Vagina (tissue), 2 donors: ENCODE measurements at regions not wholly inside any gene's neighbourhood (a gene's known extent, or its start where the extent isn't known, plus 50 kb on each side); places are given as distances from the start of the nearest gene placed in this dataset.

Experiments
- DNase-seq, 2 donors: peaks; one replicate each; pipeline ENCODE4 v3.0.0-alpha.2; 2017; ENCODE audit errors: extremely low spot score in 2 of 2
- H3K27ac ChIP-seq: fragments of 200-600 bp; sonication (generic); one replicate; pipeline ENCODE4 v1.5.1; 2019
- H3K27me3 ChIP-seq: fragments of 200-600 bp; sonication (generic); one replicate; pipeline ENCODE4 v1.5.1; 2019
- H3K36me3 ChIP-seq, 2 donors: fragments of 200-600 bp; sonication (generic); one replicate each; pipeline ENCODE4 v1.5.1; 2017 to 2019
- H3K4me1 ChIP-seq: fragments of 200-600 bp; sonication (generic); one replicate; pipeline ENCODE4 v1.5.1; 2019
- H3K4me3 ChIP-seq, 2 donors: fragments of 200-600 bp; sonication (generic); 1 replicate in 1 of 2; 2 replicates in 1 of 2; pipeline ENCODE4 v1.5.1; 2016 to 2019
- H3K9me3 ChIP-seq: fragments of 200-600 bp; sonication (generic); one replicate; pipeline ENCODE4 v1.5.1; 2019
- POLR2A ChIP-seq, 2 donors: fragments of 450-650 bp; IDR thresholded peaks; one replicate each; pipeline ENCODE4 v1.6.1; 2017; ENCODE audit warnings: antibody characterized with exemption in 2 of 2, mild to moderate bottlenecking in 2 of 2, moderate library complexity in 2 of 2
- POLR2AphosphoS5 ChIP-seq, 2 donors: sonication (generic); formaldehyde crosslinking; IDR thresholded peaks; one replicate each; pipeline ENCODE4 v1.9.0; 2017; ENCODE audit warnings: antibody characterized with exemption in 2 of 2, mild to moderate bottlenecking in 2 of 2, low read depth in 1 of 2; ENCODE audit not compliant: insufficient read depth in 1 of 2
- intact Hi-C: fragments of 100-400 bp; cut with DNase I; formaldehyde crosslinking; loops from one replicate; pipeline ENCODE4 v1.15.1; 2023
- TF ChIP-seq, protein P1 (sequence below), 3 experiments: fragments of 450-650 bp in 2 of 3; fragments of 200-600 bp in 1 of 3; sonication (generic) in 1 of 3; IDR thresholded peaks; one replicate each; pipeline ENCODE4 v1.5.1; 2017 to 2019; ENCODE audit warnings: antibody characterized with exemption in 3 of 3, mild to moderate bottlenecking in 2 of 3, moderate library complexity in 2 of 3

DNA sequence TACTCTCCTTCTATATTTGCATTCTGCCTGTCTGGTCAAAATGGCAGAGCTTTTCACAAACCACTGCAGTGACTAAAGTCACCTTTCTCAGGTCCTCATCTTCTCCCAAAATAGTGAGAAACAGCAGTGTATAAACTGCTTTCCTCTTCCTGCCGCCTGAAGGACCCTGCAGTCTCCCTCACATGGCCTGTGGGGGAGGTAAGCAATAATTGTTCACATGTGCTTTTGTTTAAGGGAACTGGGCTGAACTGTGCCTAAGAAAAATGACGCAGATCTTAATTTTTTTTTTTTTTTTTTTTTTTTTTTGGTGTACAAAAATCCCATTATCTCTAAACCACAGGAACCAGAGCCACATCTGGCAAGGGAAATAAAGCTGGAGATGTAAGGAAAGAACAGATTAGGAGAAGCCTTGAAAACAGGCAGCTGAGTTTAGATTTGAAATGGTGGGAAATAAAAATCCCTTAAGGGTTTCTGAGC, 131.7 kb upstream of the VLDLR start:
- intact Hi-C loops, result no loop called here
- Histone ChIP-seq H3K9me3 (no peaks in the 10 kb centered on the region), H3K27ac (no peak overlapping the region), H3K4me1 (no peaks in the 10 kb centered on the region), H3K36me3 (no peaks in the 10 kb centered on the region), H3K27me3 (no peaks in the 10 kb centered on the region), H3K4me3 (no peak overlapping the region)
- no peak for DNase-seq
- no peak for TF ChIP-seq POLR2A (IDR thresholded peaks at IDR 0.05)
- TF ChIP-seq POLR2AphosphoS5 (IDR thresholded peaks at IDR 0.05; ENCODE audit: insufficient read depth in 1 of 2, low read depth in 1 of 2), result no peak

DNA sequence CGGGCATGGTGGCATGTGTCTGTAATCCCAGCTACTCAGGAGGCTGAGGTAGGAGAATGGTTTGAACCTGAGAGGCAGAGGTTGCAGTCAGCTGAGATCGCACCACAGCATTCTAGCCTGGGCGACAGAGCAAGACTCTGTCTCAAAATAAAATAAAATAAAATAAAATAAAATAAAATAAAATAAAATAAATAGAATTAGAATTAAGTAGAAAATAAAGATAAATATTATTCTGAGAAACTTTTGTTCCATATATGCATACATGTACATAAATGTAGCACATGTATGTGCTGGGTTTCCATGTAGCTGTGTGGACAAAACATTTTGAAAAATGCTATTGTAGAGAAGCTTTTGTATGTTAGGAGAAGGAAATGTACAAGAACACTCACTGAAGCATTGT, 129.4 kb upstream of the VLDLR start:
- no peak for DNase-seq
- H3K27ac ChIP-seq, result no peak overlapping the region
- no peaks in the 10 kb centered on the region for H3K9me3 ChIP-seq
- no peaks in the 10 kb centered on the region for H3K27me3 ChIP-seq
- H3K4me3 ChIP-seq, result no peak overlapping the region
- H3K4me1 ChIP-seq, result no peaks in the 10 kb centered on the region
- H3K36me3 ChIP-seq, result no peaks in the 10 kb centered on the region
- intact Hi-C loops, result no loop called here
- TF ChIP-seq, protein P1, sequence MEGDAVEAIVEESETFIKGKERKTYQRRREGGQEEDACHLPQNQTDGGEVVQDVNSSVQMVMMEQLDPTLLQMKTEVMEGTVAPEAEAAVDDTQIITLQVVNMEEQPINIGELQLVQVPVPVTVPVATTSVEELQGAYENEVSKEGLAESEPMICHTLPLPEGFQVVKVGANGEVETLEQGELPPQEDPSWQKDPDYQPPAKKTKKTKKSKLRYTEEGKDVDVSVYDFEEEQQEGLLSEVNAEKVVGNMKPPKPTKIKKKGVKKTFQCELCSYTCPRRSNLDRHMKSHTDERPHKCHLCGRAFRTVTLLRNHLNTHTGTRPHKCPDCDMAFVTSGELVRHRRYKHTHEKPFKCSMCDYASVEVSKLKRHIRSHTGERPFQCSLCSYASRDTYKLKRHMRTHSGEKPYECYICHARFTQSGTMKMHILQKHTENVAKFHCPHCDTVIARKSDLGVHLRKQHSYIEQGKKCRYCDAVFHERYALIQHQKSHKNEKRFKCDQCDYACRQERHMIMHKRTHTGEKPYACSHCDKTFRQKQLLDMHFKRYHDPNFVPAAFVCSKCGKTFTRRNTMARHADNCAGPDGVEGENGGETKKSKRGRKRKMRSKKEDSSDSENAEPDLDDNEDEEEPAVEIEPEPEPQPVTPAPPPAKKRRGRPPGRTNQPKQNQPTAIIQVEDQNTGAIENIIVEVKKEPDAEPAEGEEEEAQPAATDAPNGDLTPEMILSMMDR (IDR thresholded peaks at IDR 0.05), result no peak
- TF ChIP-seq POLR2AphosphoS5 (IDR thresholded peaks at IDR 0.05; ENCODE audit: insufficient read depth in 1 of 2, low read depth in 1 of 2) (no peak), POLR2A (IDR thresholded peaks at IDR 0.05) (no peak)

DNA sequence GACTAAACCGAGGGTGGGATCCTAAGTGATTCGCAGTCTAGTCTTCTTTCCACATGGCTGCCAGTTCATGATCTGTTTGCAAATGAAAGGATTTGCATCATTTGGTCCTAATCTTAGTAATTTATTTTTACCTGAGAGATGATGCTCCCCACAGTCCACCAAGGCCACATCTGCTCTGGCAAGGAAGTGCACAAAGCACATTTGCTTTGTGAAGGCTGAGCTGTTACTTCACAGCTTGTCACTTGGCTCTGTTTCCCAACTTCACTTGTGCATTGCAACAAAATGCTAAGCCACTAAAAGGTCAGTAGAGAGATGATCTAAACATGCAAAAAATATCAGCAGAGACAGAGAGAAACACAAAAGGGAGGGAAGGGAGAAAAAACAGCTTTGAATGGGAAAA, 128.5 kb upstream of the VLDLR start:
- Histone ChIP-seq H3K27me3 (no peaks in the 10 kb centered on the region), H3K27ac (no peak overlapping the region), H3K36me3 (no peaks in the 10 kb centered on the region), H3K9me3 (no peaks in the 10 kb centered on the region), H3K4me1 (no peaks in the 10 kb centered on the region), H3K4me3 (no peak overlapping the region)
- intact Hi-C loops, result no loop called here
- DNase-seq, result no peak
- TF ChIP-seq POLR2A (IDR thresholded peaks at IDR 0.05), result no peak
- TF ChIP-seq, protein P1 (IDR thresholded peaks at IDR 0.05), result no peak
- TF ChIP-seq POLR2AphosphoS5 (IDR thresholded peaks at IDR 0.05; ENCODE audit: insufficient read depth in 1 of 2, low read depth in 1 of 2), result no peak

DNA sequence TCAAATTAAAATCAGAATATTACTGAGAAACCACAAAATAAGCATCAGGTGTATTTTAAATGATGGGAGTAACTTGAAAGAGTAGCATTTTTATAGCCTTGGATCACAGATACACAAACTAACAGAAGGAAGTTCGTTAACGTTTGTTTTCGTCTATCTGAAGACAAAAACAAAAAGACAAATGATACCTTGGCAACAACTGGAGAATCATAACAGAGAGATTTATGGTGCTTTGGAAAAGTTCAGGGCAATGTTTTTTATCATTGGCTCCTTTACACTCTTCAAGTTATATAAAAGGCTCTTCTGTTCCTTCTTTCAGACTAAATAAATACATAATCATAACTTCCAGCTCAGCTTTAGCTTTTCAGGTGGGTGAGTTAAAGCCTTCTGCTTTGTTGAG, 128.1 kb upstream of the VLDLR start:
- TF ChIP-seq, protein P1 (IDR thresholded peaks at IDR 0.05), result no peak
- no peak for TF ChIP-seq POLR2A (IDR thresholded peaks at IDR 0.05)
- TF ChIP-seq POLR2AphosphoS5 (IDR thresholded peaks at IDR 0.05; ENCODE audit: insufficient read depth in 1 of 2, low read depth in 1 of 2), result no peak
- no peaks in the 10 kb centered on the region for H3K9me3 ChIP-seq
- no peak overlapping the region for H3K4me3 ChIP-seq
- no peaks in the 10 kb centered on the region for H3K27me3 ChIP-seq
- intact Hi-C loops, result no loop called here
- no peaks in the 10 kb centered on the region for H3K4me1 ChIP-seq
- H3K27ac ChIP-seq, result no peak overlapping the region
- no peaks in the 10 kb centered on the region for H3K36me3 ChIP-seq
- no peak for DNase-seq

DNA sequence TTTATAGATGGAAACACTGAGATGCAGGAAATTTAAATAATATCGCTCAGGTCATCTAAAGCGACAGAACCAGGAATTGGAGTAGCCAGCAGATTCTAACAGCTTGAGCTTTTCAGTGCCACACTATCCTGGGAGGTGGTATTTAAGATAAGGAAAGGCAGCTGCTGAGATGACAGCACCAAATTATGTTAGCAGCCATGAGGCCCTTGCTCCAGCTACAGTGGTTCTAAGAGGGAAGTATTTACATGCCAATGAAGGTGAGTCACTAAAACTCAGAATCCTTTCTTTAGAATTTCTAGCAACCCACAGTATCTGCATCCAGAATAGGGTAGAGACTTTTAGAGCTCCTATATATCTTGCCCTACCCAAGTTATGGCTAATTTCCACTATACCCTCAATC, 127.0 kb upstream of the VLDLR start:
- no peaks in the 10 kb centered on the region for H3K4me1 ChIP-seq

More for the DNA sequence above, 127.0 kb upstream of the VLDLR start:
- intact Hi-C loops, result no loop called here
- TF ChIP-seq, protein P1 (IDR thresholded peaks at IDR 0.05), result no peak
- no peak for TF ChIP-seq POLR2A (IDR thresholded peaks at IDR 0.05)
- no peak for TF ChIP-seq POLR2AphosphoS5 (IDR thresholded peaks at IDR 0.05; ENCODE audit: insufficient read depth in 1 of 2, low read depth in 1 of 2)
- DNase-seq, result no peak
- no peak overlapping the region for H3K27ac ChIP-seq
- H3K27me3 ChIP-seq, result no peaks in the 10 kb centered on the region
- no peak overlapping the region for H3K4me3 ChIP-seq
- no peaks in the 10 kb centered on the region for H3K9me3 ChIP-seq
- H3K36me3 ChIP-seq, result no peaks in the 10 kb centered on the region
